Activated CD4-positive, alpha-beta T cell treated with anti-CD3 and anti-CD28 coated beads for 36 hours (primary cell): ENCODE measurements at regions not wholly inside any gene's neighbourhood (a gene's known extent, or its start where the extent isn't known, plus 50 kb on each side); places are given as distances from the start of the nearest gene placed in this dataset.

ENCODE experiments used
- ATAC-seq: fragments of 200-7000 bp; cut with Tn5 transposase; one replicate; pipeline ENCODE4 v1.10.0; 2021; ENCODE audit warnings: mild to moderate bottlenecking, moderate library complexity
- CTCF ChIA-PET: fragments of 350-600 bp; sonication (Branson Sonifier 250); formaldehyde crosslinking; loops from one replicate; lab custom pipeline; 2021; ENCODE audit warnings: antibody characterized with exemption; lab: Charles Lee
- POLR2A ChIA-PET: fragments of 350-600 bp; sonication (Branson Sonifier 250); formaldehyde crosslinking; loops from one replicate; lab custom pipeline; 2021; ENCODE audit warnings: antibody characterized with exemption, inconsistent platforms; lab: Charles Lee
- DNase-seq: peaks from one replicate; pipeline ENCODE4 v3.0.0-alpha.2; 2020
- H3K27ac Mint-ChIP-seq: one replicate; pipeline ENCODE4 v1.8.0; 2021; ENCODE audit warnings: mixed read lengths
- H3K27me3 Mint-ChIP-seq: one replicate; pipeline ENCODE4 v1.8.0; 2021; ENCODE audit warnings: mixed read lengths
- H3K36me3 Mint-ChIP-seq: one replicate; pipeline ENCODE4 v1.8.0; 2021; ENCODE audit warnings: low read depth, mixed read lengths
- H3K4me1 Mint-ChIP-seq: one replicate; pipeline ENCODE4 v1.8.0; 2021; ENCODE audit warnings: mixed read lengths
- H3K4me3 Mint-ChIP-seq: one replicate; pipeline ENCODE4 v1.8.0; 2021; ENCODE audit warnings: mild to moderate bottlenecking, moderate library complexity, mixed read lengths
- H3K9me3 Mint-ChIP-seq: one replicate; pipeline ENCODE4 v1.8.0; 2021; ENCODE audit warnings: low read depth, mixed read lengths
- intact Hi-C, 2 experiments: fragments of 100-400 bp; cut with DNase I in 1 of 2; cut with micrococcal nuclease in 1 of 2; formaldehyde crosslinking; loops; one replicate each; pipeline versions ENCODE4 v1.14.2 to v1.15.1; 2022 to 2024; cut with DNase I, micrococcal nuclease

DNA sequence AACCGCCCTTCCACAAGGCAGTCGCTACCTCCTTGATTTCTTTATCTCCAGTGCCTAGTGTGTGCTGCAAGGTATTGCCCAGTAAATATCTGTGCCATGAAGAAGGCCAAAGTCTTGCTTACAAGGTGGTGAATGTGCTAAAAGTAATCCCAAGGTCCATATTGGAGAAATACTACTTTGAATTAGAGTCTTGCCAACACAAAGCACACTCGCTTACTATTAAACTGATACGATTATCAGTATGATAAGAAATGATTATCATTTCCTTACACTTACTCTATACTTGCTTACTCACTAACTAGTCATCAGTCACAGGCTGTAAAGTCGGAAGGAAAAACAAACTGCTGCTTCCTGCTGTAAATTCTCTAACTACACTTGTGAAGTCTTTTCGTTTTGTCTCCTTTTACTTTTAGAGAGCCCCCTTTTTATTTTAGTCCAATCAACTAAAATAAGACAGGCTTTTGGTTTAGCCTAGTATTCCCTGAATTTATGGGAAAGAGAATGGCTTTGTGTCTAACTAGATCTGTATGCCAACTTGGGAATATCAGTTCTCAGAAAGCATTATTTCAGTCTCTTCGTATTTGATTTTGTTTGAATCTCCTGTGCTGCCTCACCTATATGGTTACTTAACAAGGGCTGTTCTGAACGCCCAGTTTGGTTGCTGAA is 107.1 kb upstream of the TSC22D2 start:
- H3K4me1 Mint-ChIP-seq, result no peaks in the 10 kb centered on the region
- no peaks in the 10 kb centered on the region for H3K36me3 Mint-ChIP-seq
- H3K27ac Mint-ChIP-seq, result no peak overlapping the region
- no peak overlapping the region for H3K4me3 Mint-ChIP-seq
- no peaks in the 10 kb centered on the region for H3K9me3 Mint-ChIP-seq
- intact Hi-C loops, result loop anchor here in 1 of 2 experiments (5.0 kb wide), 1 partner anchor 196 kb away; no protein-coding TSS in a partner anchor
- ChIA-PET POLR2A (no interaction called here), CTCF (no interaction called here)
- DNase-seq (no peak), ATAC-seq (no peak)
- peaks cover 14% of the 10 kb centered on the region for H3K27me3 Mint-ChIP-seq

DNA sequence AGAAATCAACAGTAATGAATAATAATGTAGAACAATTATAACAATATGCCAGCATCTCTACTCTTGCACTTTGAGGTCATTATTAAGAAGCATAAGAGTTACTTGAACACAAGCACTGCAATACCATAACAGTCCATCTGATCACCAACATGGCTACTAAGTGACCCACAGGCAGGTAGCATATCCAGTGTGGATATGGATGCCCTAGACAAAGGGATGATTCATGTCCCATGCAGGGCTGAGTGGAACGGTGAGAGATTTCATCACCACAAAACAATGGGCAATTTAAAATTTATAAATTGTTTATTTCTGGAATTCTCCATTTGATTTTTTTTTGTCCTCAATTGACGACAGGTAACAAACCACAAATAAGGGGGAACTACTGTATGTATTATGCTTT is 107.7 kb upstream of the TSC22D2 start:
- no peaks in the 10 kb centered on the region for H3K9me3 Mint-ChIP-seq
- H3K36me3 Mint-ChIP-seq, result no peaks in the 10 kb centered on the region
- ATAC-seq (no peak), DNase-seq (no peak)
- CTCF ChIA-PET, result no interaction called here
- H3K4me3 Mint-ChIP-seq, result no peak overlapping the region
- H3K27me3 Mint-ChIP-seq, result peaks cover 12% of the 10 kb centered on the region
- no peak overlapping the region for H3K27ac Mint-ChIP-seq
- POLR2A ChIA-PET, result no interaction called here
- no peaks in the 10 kb centered on the region for H3K4me1 Mint-ChIP-seq
- intact Hi-C loops, result loop anchor here in 1 of 2 experiments (5.0 kb wide), 1 partner anchor 197 kb away; no protein-coding TSS in a partner anchor

DNA sequence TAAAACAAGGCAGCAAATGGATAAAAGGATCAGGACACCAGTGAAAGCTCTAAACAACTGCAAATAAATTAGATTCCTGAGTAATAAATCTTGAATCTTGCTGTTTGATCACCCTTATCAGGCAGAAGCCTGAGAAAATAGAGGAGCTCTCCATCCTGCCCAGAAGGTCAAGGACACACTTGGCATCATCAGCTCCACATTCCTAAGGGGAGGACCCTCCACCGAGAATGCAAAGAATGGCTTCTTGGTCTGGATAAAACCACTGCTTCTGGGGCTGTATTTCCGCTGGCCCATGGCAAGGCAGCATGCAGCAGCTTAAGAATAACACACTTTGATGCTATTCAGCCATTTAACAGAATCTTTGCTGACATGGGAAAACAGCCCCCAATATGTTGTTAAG is 108.9 kb upstream of the TSC22D2 start:
- ChIA-PET CTCF (interaction anchor here (1.0 to 1.3 kb wide), 2 partner anchors 15 to 34 kb away, joined by 4 to 6 read pairs; no protein-coding TSS in a partner anchor), POLR2A (no interaction called here)
- Mint-ChIP-seq H3K36me3 (no peaks in the 10 kb centered on the region), H3K4me3 (no peak overlapping the region), H3K27me3 (peaks cover 10% of the 10 kb centered on the region), H3K4me1 (no peaks in the 10 kb centered on the region), H3K9me3 (no peaks in the 10 kb centered on the region), H3K27ac (no peak overlapping the region)
- DNase-seq (no peak), ATAC-seq (no peak)
- intact Hi-C loops, result no loop called here

DNA sequence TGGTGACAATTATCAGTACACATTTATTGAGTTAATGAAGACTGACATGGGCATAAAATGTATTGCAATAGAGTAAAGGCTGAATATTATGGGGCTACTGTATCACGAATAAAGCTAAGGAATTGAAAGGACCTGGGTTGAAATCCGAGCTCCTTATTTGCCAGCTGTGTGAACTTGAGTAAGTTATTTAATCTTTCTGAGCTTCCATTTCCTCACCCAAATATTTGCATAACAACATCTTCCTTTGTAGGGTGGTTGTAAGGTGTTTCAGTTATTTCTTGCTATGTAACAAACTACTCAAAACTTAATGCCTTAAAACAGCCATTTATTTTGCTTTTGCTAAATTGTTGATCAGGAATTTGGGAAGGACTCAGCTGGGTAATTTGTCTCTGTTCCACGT is 111.1 kb upstream of the TSC22D2 start:
- no peak overlapping the region for H3K27ac Mint-ChIP-seq
- intact Hi-C loops, result loop anchor here in 1 of 2 experiments (2.0 kb wide), 1 partner anchor 32 kb away; no protein-coding TSS in a partner anchor
- ChIA-PET CTCF (interaction anchor here (0.9 to 1.8 kb wide), 6 partner anchors 9 to 133 kb away, joined by 3 to 5 read pairs (median 4); no protein-coding TSS in a partner anchor), POLR2A (no interaction called here)
- no peak for DNase-seq
- ATAC-seq, result no peak
- peaks cover 6% of the 10 kb centered on the region for H3K27me3 Mint-ChIP-seq
- no peaks in the 10 kb centered on the region for H3K9me3 Mint-ChIP-seq
- no peaks in the 10 kb centered on the region for H3K36me3 Mint-ChIP-seq
- H3K4me3 Mint-ChIP-seq, result no peak overlapping the region
- H3K4me1 Mint-ChIP-seq, result no peaks in the 10 kb centered on the region

DNA sequence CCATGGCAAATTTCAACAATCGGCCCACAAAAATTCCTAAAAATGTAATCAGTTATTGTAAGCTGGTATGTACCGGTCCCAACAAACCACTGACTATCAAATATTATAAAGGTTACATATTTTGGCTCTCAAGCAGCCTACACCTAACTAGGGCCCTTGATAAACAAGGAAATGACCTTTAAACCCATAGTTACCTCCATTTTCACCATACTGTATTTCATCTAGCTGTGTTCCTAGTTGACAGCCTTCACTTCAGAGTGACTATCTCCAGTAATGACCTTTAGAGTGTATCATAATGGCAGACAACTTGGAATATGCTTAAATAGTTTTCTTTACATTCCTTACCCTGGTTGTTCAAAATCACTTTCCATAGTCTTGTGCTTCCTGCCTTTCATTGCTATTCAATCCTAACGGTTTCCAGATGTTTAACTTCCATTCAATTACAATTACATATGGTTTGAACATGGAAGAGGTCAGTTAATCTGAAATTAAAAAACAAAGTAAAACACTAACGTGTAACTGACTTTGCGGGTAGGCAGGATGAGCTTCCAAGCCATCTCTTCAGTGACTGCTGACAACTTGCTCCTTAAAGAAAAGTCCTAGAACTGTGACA is 111.9 kb upstream of the TSC22D2 start:
- H3K27me3 Mint-ChIP-seq, result peaks cover 3% of the 10 kb centered on the region
- no peak overlapping the region for H3K27ac Mint-ChIP-seq
- H3K4me3 Mint-ChIP-seq, result no peak overlapping the region
- no peak for DNase-seq
- no peaks in the 10 kb centered on the region for H3K9me3 Mint-ChIP-seq
- no peaks in the 10 kb centered on the region for H3K36me3 Mint-ChIP-seq
- intact Hi-C loops, result loop anchor here in 1 of 2 experiments (2.0 kb wide), 1 partner anchor 33 kb away; no protein-coding TSS in a partner anchor
- POLR2A ChIA-PET, result no interaction called here
- H3K4me1 Mint-ChIP-seq, result no peaks in the 10 kb centered on the region
- CTCF ChIA-PET, result interaction anchor here (0.6 to 1.8 kb wide), 7 partner anchors 8 to 294 kb away, joined by 3 to 5 read pairs (median 4); no protein-coding TSS in a partner anchor
- no peak for ATAC-seq

DNA sequence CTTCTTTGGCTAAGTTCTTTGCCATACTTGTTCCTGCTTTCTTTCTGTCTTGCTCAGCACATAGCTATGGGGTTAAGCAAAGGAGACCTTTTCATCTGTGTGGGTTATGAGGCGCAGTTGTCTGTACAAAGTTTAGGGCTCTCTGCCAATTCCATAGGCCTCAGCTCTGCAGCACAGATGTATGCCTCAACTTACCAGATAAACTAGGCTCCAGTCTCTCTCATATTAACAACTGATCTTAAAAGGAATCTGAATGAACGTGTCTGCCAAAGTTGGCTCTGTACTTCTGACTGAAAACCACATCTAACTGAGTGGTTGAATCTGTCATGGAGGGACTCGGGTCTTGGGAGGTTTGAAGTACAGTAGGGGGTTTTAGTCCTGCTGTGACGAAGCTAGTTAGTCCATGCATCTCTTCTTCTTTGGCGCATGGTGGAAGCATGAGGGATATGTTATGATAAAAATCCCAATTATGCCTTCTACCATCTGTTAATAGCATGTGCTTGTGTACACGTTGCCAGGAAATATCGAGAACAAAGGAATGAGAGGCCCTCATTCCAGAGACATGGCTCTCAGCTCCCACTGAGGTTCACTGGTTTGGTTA is 114.6 kb upstream of the TSC22D2 start:
- no peaks in the 10 kb centered on the region for H3K36me3 Mint-ChIP-seq
- no peak overlapping the region for H3K4me3 Mint-ChIP-seq
- no peaks in the 10 kb centered on the region for H3K4me1 Mint-ChIP-seq
- POLR2A ChIA-PET, result no interaction called here
- ATAC-seq (no peak), DNase-seq (no peak)
- intact Hi-C loops, result no loop called here
- H3K27ac Mint-ChIP-seq, result no peak overlapping the region
- peaks cover 7% of the 10 kb centered on the region for H3K27me3 Mint-ChIP-seq
- CTCF ChIA-PET, result interaction anchor here (0.6 to 2.0 kb wide), 6 partner anchors 10 to 348 kb away, joined by 3 to 10 read pairs (median 3); no protein-coding TSS in a partner anchor
- no peaks in the 10 kb centered on the region for H3K9me3 Mint-ChIP-seq

DNA sequence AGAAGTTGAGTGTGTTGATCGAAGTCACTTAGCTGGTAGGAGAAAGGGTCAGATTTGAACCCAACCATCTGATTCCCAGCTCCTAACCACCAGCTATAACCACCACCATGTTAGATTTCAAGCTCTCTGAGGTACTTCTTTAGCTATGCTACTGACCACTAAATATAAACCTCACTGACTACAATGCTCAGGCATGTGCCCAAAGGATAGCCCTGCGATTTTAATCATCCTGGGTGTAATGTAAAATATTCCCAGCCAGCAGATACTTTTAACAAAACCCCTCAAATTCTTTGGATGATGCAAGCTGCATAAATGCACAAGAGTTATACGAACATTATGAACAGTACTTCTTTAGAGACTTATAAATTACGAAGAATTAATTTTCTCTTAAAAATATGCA is 115.2 kb upstream of the TSC22D2 start:
- POLR2A ChIA-PET, result no interaction called here
- ATAC-seq, result no peak
- no peak overlapping the region for H3K27ac Mint-ChIP-seq

DNA sequence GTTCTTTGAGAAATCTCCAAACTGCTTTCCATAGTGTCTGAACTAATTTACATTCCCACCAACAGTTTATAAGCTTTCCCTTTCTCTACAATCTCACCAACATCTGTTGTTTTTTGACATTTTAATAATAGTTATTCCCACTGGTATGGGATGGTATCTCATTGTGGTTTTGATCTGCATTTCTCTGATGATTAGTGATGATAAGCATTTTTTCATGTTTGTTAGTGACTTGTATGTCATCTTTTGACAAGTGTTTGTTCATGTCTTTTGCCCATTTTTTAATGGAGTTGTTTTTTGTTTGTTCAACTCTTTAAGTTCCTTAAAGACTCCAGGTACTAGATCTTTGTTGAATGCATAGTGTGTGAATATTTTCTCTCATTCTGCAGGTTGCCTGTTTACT is 116.6 kb upstream of the TSC22D2 start:
- H3K9me3 Mint-ChIP-seq, result no peaks in the 10 kb centered on the region
- intact Hi-C loops, result no loop called here
- H3K4me3 Mint-ChIP-seq, result no peak overlapping the region
- no peaks in the 10 kb centered on the region for H3K4me1 Mint-ChIP-seq
- ATAC-seq, result no peak
- DNase-seq, result no peak
- POLR2A ChIA-PET, result no interaction called here
- CTCF ChIA-PET, result no interaction called here
- no peak overlapping the region for H3K27ac Mint-ChIP-seq
- no peaks in the 10 kb centered on the region for H3K36me3 Mint-ChIP-seq
- H3K27me3 Mint-ChIP-seq, result peaks cover 8% of the 10 kb centered on the region

More for the DNA sequence above, 115.2 kb upstream of the TSC22D2 start:
- Mint-ChIP-seq H3K4me3 (no peak overlapping the region), H3K9me3 (no peaks in the 10 kb centered on the region), H3K27me3 (peaks cover 7% of the 10 kb centered on the region), H3K4me1 (no peaks in the 10 kb centered on the region), H3K36me3 (no peaks in the 10 kb centered on the region)
- CTCF ChIA-PET, result interaction anchor here (0.6 to 2.0 kb wide), 4 partner anchors 11 to 203 kb away, joined by 3 to 10 read pairs (median 3); no protein-coding TSS in a partner anchor
- no peak for DNase-seq
- intact Hi-C loops, result no loop called here

DNA sequence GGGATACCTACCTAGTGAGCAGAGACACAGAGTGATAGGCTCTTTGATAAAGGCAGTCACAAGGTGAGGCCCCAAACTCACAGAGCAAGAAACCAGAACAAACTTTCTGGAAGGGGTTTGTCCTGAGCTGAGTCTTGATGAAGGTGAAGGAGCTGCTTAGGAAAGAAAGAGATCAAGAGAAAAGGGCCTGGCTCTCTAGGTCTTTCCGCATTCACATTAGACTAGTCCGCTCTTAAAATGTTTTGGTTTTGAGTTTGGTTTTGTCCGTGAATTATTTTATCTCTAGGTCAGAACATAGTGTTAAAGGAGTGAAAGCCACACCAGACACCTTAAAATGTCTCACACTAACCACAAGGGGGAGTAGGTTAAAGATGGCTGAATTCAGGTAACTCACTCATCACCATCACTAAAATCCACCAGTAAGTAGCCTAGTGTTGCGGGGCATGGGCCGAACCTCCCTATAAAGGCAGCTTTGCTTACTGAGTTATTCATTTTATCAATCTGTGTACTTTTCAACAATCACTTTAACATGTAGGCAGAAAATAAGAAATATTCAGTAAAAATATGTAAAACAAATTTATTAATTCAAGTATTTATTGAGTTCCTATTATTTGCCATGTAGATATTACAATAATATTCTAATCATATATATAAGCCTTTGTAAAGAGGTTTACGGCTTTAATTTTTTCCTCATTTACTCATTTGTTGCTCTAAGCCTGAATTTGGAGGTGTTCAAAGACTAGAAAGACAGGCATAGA is 121.5 kb upstream of the TSC22D2 start:
- intact Hi-C loops, result loop anchor here (1.0 to 5.0 kb wide), 2 partner anchors 126 to 209 kb away; no protein-coding TSS in a partner anchor
- H3K4me3 Mint-ChIP-seq, result no peak overlapping the region
- H3K27ac Mint-ChIP-seq, result no peak overlapping the region
- ATAC-seq (peak; percentile 58), DNase-seq (peak; percentile 9)
- no peaks in the 10 kb centered on the region for H3K4me1 Mint-ChIP-seq
- POLR2A ChIA-PET, result no interaction called here
- H3K36me3 Mint-ChIP-seq, result no peaks in the 10 kb centered on the region
- peaks cover 14% of the 10 kb centered on the region for H3K27me3 Mint-ChIP-seq
- CTCF ChIA-PET, result interaction anchor here (0.6 to 2.9 kb wide), 9 partner anchors 10 to 553 kb away, joined by 3 to 36 read pairs (median 3); no protein-coding TSS in a partner anchor
- H3K9me3 Mint-ChIP-seq, result no peaks in the 10 kb centered on the region

DNA sequence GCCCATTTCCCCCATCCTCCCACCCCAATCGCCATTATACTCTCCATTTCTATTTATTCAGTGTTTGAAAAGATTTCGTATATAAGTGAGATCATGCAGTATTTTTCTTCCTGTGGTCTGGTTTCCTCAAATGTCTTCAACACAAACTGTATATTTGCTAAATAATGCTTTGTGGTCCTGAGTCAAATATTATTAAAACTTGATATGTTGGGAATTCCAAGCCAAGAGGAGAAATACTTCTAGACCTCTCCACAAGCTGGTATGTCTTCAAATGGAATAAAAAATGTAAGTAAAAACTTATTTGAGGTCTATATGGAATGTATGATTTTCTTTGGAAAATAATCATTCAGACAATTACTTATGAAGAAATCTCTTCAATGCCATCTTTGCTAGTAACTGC is 122.5 kb upstream of the TSC22D2 start:
- DNase-seq, result no peak
- no peaks in the 10 kb centered on the region for H3K36me3 Mint-ChIP-seq
- H3K4me1 Mint-ChIP-seq, result no peaks in the 10 kb centered on the region
- ATAC-seq, result no peak
- no peak overlapping the region for H3K4me3 Mint-ChIP-seq
- ChIA-PET CTCF (interaction anchor here (0.7 to 2.9 kb wide), 7 partner anchors 11 to 747 kb away, joined by 3 to 36 read pairs (median 3); no protein-coding TSS in a partner anchor), POLR2A (no interaction called here)
- peaks cover 16% of the 10 kb centered on the region for H3K27me3 Mint-ChIP-seq
- no peaks in the 10 kb centered on the region for H3K9me3 Mint-ChIP-seq
- no peak overlapping the region for H3K27ac Mint-ChIP-seq
- intact Hi-C loops, result loop anchor here in 1 of 2 experiments (5.0 kb wide), 1 partner anchor 127 kb away; no protein-coding TSS in a partner anchor
